OCI-LY3 (cell line): ENCODE measurements at regions not wholly inside any gene's neighbourhood (a gene's known extent, or its start where the extent isn't known, plus 50 kb on each side); places are given as distances from the start of the nearest gene placed in this dataset.

Experiments used
- H2AFZ ChIP-seq: fragments of 200-600, 300-600 bp; shearing (Covaris generic); 2 replicates; pipeline ENCODE4 v1.6.0; 2014; ENCODE audit warnings: antibody characterized with exemption, low read depth, low read length
- H3K27ac ChIP-seq: fragments of 200-600, 300-600 bp; sonication (generic); 2 replicates; pipeline ENCODE4 v1.5.1; 2014; ENCODE audit warnings: mild to moderate bottlenecking, low read length, moderate library complexity, mixed read lengths
- H3K27me3 ChIP-seq: fragments of 200-600, 300-600 bp; sonication (generic); 2 replicates; pipeline ENCODE4 v1.6.1; 2014; ENCODE audit warnings: low read depth, low read length, mixed read lengths
- H3K36me3 ChIP-seq: fragments of 200-600, 300-600 bp; sonication (generic); replicated peaks from 2 replicates; pipeline ENCODE3; 2014; ENCODE audit warnings: low read depth, low read length, mixed read lengths
- H3K4me1 ChIP-seq: fragments of 300-600, 200-600 bp; sonication (generic); 2 replicates; pipeline ENCODE4 v1.6.1; 2014; ENCODE audit warnings: low read length, mixed read lengths
- H3K4me2 ChIP-seq: fragments of 200-600, 300-600 bp; sonication (generic); 2 replicates; pipeline ENCODE4 v1.6.1; 2014; ENCODE audit warnings: low read length, mixed read lengths
- H3K4me3 ChIP-seq: fragments of 300-600, 200-600 bp; sonication (generic); 2 replicates; pipeline ENCODE4 v1.5.1; 2014; ENCODE audit warnings: antibody characterized with exemption, mild to moderate bottlenecking, low read length, moderate library complexity
- H3K79me2 ChIP-seq: fragments of 300-600, 200-600 bp; shearing (Covaris generic); 2 replicates; pipeline ENCODE4 v1.6.1; 2014; ENCODE audit warnings: mild to moderate bottlenecking, low read length, mixed read lengths
- H3K9ac ChIP-seq: fragments of 300-600, 200-600 bp; shearing (Covaris generic); 2 replicates; pipeline ENCODE4 v1.6.0; 2014; ENCODE audit warnings: mild to moderate bottlenecking, low read length, moderate library complexity
- H3K9me3 ChIP-seq: fragments of 200-600, 300-600 bp; shearing (Covaris generic); 2 replicates; pipeline ENCODE4 v1.6.1; 2014; ENCODE audit warnings: low read length, mixed read lengths; ENCODE audit not compliant: insufficient read depth
- H4K20me1 ChIP-seq: fragments of 200-600, 300-600 bp; sonication (generic); 2 replicates; pipeline ENCODE4 v1.6.1; 2016; ENCODE audit warnings: low read length, mixed read lengths; ENCODE audit not compliant: insufficient read depth
- CTCF ChIP-seq: fragments of 200-600, 300-600 bp; sonication (generic); IDR thresholded peaks from 2 replicates; pipeline ENCODE4 v1.5.1; 2014; ENCODE audit warnings: antibody characterized with exemption, low read length, low read depth
- EZH2phosphoT487 ChIP-seq: fragments of 200-600 bp; shearing (Covaris generic); IDR thresholded peaks from 2 replicates; pipeline ENCODE4 v1.6.1; 2018; ENCODE audit warnings: antibody characterized with exemption, mixed run types, low read depth

GRCh38 chr12:13887779-13888388 is 93.5 kb downstream of the GRIN2B start:
- no peaks in the 10 kb centered on the region for H3K4me1 ChIP-seq
- no peaks in the 10 kb centered on the region for H3K79me2 ChIP-seq
- TF ChIP-seq CTCF = no peak
- no peak for TF ChIP-seq EZH2phosphoT487
- H3K27ac ChIP-seq = no peak overlapping the region
- H3K27me3 ChIP-seq = peaks cover 33% of the 10 kb centered on the region
- no peak overlapping the region for H3K4me3 ChIP-seq
- no peaks in the 10 kb centered on the region for H4K20me1 ChIP-seq
- H3K4me2 ChIP-seq = no peak overlapping the region
- no peaks in the 10 kb centered on the region for H3K36me3 ChIP-seq
- H2AFZ ChIP-seq = no peak overlapping the region
- H3K9me3 ChIP-seq = no peaks in the 10 kb centered on the region
- H3K9ac ChIP-seq = no peak overlapping the region

- TF ChIP-seq CTCF (no peak), EZH2phosphoT487 (no peak)
- Histone ChIP-seq H4K20me1 (no peaks in the 10 kb centered on the region), H3K27me3 (peaks cover 22% of the 10 kb centered on the region), H3K4me3 (no peak overlapping the region), H3K36me3 (no peaks in the 10 kb centered on the region), H3K9ac (no peak overlapping the region), H3K4me2 (no peak overlapping the region), H3K9me3 (no peaks in the 10 kb centered on the region), H3K79me2 (no peaks in the 10 kb centered on the region), H3K4me1 (no peaks in the 10 kb centered on the region), H3K27ac (no peak overlapping the region), H2AFZ (no peak overlapping the region)
Measured at GRCh38 chr12:13882176-13882575, 99.2 kb downstream of the GRIN2B start.

GRCh38 chr12:13880613-13881012 is 100.8 kb downstream of the GRIN2B start:
- H3K27me3 ChIP-seq = peaks cover 16% of the 10 kb centered on the region
- H3K9me3 ChIP-seq = no peaks in the 10 kb centered on the region
- H3K4me1 ChIP-seq = no peaks in the 10 kb centered on the region

DNA sequence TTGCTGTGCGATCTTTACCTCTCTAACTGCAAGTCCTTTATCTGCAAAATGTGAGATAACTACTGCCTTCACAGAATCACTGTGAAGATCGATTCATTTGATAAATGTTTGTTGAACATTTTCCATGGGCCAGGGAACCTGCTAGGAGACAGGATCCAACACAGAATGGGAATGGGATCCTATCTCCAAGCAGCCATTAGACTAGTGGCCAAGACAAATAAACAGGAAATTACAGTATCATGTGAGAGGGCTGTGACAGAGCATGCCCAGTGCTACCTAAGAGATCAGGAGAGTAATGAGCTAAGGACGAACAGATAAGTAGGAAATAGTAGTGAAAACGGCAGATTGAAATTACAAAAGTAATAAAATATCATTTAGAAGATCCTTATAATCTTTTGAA is 105.7 kb downstream of the GRIN2B start:
- Histone ChIP-seq H3K4me2 (no peak overlapping the region), H3K27ac (no peak overlapping the region), H3K9ac (no peak overlapping the region), H3K27me3 (peaks cover 4% of the 10 kb centered on the region; the same call in 1 of the 2 replicates), H3K79me2 (no peaks in the 10 kb centered on the region), H3K4me1 (no peaks in the 10 kb centered on the region), H3K9me3 (no peaks in the 10 kb centered on the region), H2AFZ (no peak overlapping the region), H4K20me1 (no peaks in the 10 kb centered on the region), H3K36me3 (no peaks in the 10 kb centered on the region), H3K4me3 (no peak overlapping the region)
- TF ChIP-seq EZH2phosphoT487 = no peak
- no peak for TF ChIP-seq CTCF

More at GRCh38 chr12:13880613-13881012, 100.8 kb downstream of the GRIN2B start:
- H3K4me3 ChIP-seq = no peak overlapping the region
- no peak overlapping the region for H3K4me2 ChIP-seq
- no peak overlapping the region for H2AFZ ChIP-seq
- no peaks in the 10 kb centered on the region for H3K79me2 ChIP-seq
- H4K20me1 ChIP-seq = no peaks in the 10 kb centered on the region
- no peak for TF ChIP-seq CTCF
- no peak for TF ChIP-seq EZH2phosphoT487
- H3K27ac ChIP-seq = no peak overlapping the region
- no peaks in the 10 kb centered on the region for H3K36me3 ChIP-seq
- no peak overlapping the region for H3K9ac ChIP-seq
